H9 (cell line): ENCODE measurements at regions not wholly inside any gene's neighbourhood (a gene's known extent, or its start where the extent isn't known, plus 50 kb on each side); places are given as distances from the start of the nearest gene placed in this dataset.

Source experiments
- DNase-seq: peaks from one replicate; pipeline ENCODE4 v3.0.0-alpha.2; 2017
- H2AFZ ChIP-seq: one replicate; pipeline ENCODE4 v1.6.1; 2013; ENCODE audit warnings: mild to moderate bottlenecking, low read length, control low read depth, moderate library complexity
- H2AK5ac ChIP-seq: 2 replicates; pipeline ENCODE4 v1.6.1; 2013; ENCODE audit warnings: low read length, control low read depth, mixed read lengths; ENCODE audit not compliant: insufficient read length
- H2BK120ac ChIP-seq: one replicate; pipeline ENCODE4 v1.6.1; 2013; ENCODE audit warnings: low read depth, mild to moderate bottlenecking, low read length, control low read depth, inconsistent platforms; ENCODE audit not compliant: poor library complexity, severe bottlenecking
- H2BK12ac ChIP-seq: 2 replicates; pipeline ENCODE4 v1.6.1; 2013; ENCODE audit warnings: low read length, control low read depth, mixed read lengths, low read depth; ENCODE audit not compliant: insufficient read length
- H2BK15ac ChIP-seq: 2 replicates; pipeline ENCODE4 v1.6.1; 2013; ENCODE audit warnings: low read depth, low read length, control low read depth
- H2BK20ac ChIP-seq: one replicate; pipeline ENCODE4 v1.6.1; 2013; ENCODE audit warnings: low read depth, mild to moderate bottlenecking, low read length, control low read depth, inconsistent platforms; ENCODE audit not compliant: poor library complexity, severe bottlenecking
- H2BK5ac ChIP-seq: 2 replicates; pipeline ENCODE4 v1.6.1; 2013; ENCODE audit warnings: low read length, control low read depth, mixed read lengths; ENCODE audit not compliant: insufficient read length
- H3K14ac ChIP-seq: 2 replicates; pipeline ENCODE4 v1.6.1; 2013; ENCODE audit warnings: low read length, control low read depth; ENCODE audit not compliant: insufficient read depth
- H3K18ac ChIP-seq: 2 replicates; pipeline ENCODE4 v1.6.1; 2013; ENCODE audit warnings: low read depth, mild to moderate bottlenecking, mixed read lengths, low read length, control low read depth; ENCODE audit not compliant: insufficient read length
- H3K23ac ChIP-seq: 2 replicates; pipeline ENCODE4 v1.6.1; 2013; ENCODE audit warnings: low read length, control low read depth, mixed read lengths, low read depth; ENCODE audit not compliant: insufficient read length
- H3K23me2 ChIP-seq: 2 replicates; pipeline ENCODE4 v1.6.1; 2013; ENCODE audit warnings: low read depth, mild to moderate bottlenecking, mixed read lengths, low read length, control low read depth; ENCODE audit not compliant: insufficient read length, poor library complexity, severe bottlenecking
- H3K27ac ChIP-seq: 2 replicates; pipeline ENCODE4 v1.5.1; 2013; ENCODE audit warnings: low read length, control low read depth, mixed read lengths, low read depth; ENCODE audit not compliant: insufficient read length
- H3K27me3 ChIP-seq: 2 replicates; pipeline ENCODE4 v1.6.1; 2013; ENCODE audit warnings: low read length, control low read depth, inconsistent platforms; ENCODE audit not compliant: insufficient read depth
- H3K4ac ChIP-seq: 2 replicates; pipeline ENCODE4 v1.6.1; 2013; ENCODE audit warnings: low read depth, mild to moderate bottlenecking, control low read depth, inconsistent platforms, low read length, moderate library complexity
- H3K4me1 ChIP-seq: 2 replicates; pipeline ENCODE4 v1.6.1; 2013; ENCODE audit warnings: low read length, control low read depth, inconsistent platforms; ENCODE audit not compliant: insufficient read depth
- H3K4me2 ChIP-seq: 2 replicates; pipeline ENCODE4 v1.6.1; 2013; ENCODE audit warnings: low read length, control low read depth, mixed read lengths; ENCODE audit not compliant: insufficient read length, insufficient read depth
- H3K56ac ChIP-seq: 2 replicates; pipeline ENCODE4 v1.6.1; 2013; ENCODE audit warnings: low read depth, mild to moderate bottlenecking, mixed read lengths, low read length, control low read depth; ENCODE audit not compliant: insufficient read length
- H3K79me1 ChIP-seq: 2 replicates; pipeline ENCODE4 v1.6.1; 2013; ENCODE audit warnings: low read depth, mild to moderate bottlenecking, moderate library complexity, low read length, control low read depth, inconsistent platforms; ENCODE audit not compliant: insufficient read depth, poor library complexity, severe bottlenecking
- H3K79me2 ChIP-seq: 2 replicates; pipeline ENCODE4 v1.6.1; 2013; ENCODE audit warnings: low read length, control low read depth, inconsistent platforms; ENCODE audit not compliant: insufficient read depth
- H3K9ac ChIP-seq: 2 replicates; pipeline ENCODE4 v1.6.1; 2013; ENCODE audit warnings: low read length, control low read depth, mixed read lengths; ENCODE audit not compliant: insufficient read length; ENCODE audit errors: extremely low read depth
- H3K9me3 ChIP-seq: one replicate; pipeline ENCODE4 v1.6.1; 2013; ENCODE audit warnings: low read depth, low read length, inconsistent platforms; ENCODE audit not compliant: control insufficient read depth
- H3T11ph ChIP-seq: one replicate; pipeline ENCODE4 v1.6.1; 2013; ENCODE audit warnings: mild to moderate bottlenecking, low read length, control low read depth, inconsistent platforms
- H4K20me1 ChIP-seq: one replicate; pipeline ENCODE4 v1.6.1; 2013; ENCODE audit not compliant: control insufficient read depth, insufficient read length, insufficient read depth
- H4K5ac ChIP-seq: 2 replicates; pipeline ENCODE4 v1.6.1; 2013; ENCODE audit warnings: low read depth, mild to moderate bottlenecking, mixed read lengths, low read length, control low read depth; ENCODE audit not compliant: insufficient read length
- H4K8ac ChIP-seq: replicated peaks from 2 replicates; pipeline ENCODE4 v1.6.1; 2013; ENCODE audit warnings: low read length, control low read depth, mixed read lengths, low read depth; ENCODE audit not compliant: insufficient read length
- H4K91ac ChIP-seq: 2 replicates; pipeline ENCODE4 v1.6.1; 2013; ENCODE audit warnings: low read depth, mild to moderate bottlenecking, moderate library complexity, mixed read lengths, low read length, control low read depth; ENCODE audit not compliant: insufficient read length
- H3K27ac Mint-ChIP-seq, 3 experiments: 2 replicates in 2 of 3; 3 replicates in 1 of 3; pipeline ENCODE4 v1.8.0; 2020 to 2021; ENCODE audit warnings: mixed read lengths in 3 of 3, mild to moderate bottlenecking in 1 of 3, moderate library complexity in 1 of 3
- H3K27me3 Mint-ChIP-seq: 2 replicates; pipeline ENCODE4 v1.8.0; 2021; ENCODE audit warnings: low read depth, mild to moderate bottlenecking, moderate library complexity, mixed read lengths
- H3K36me3 Mint-ChIP-seq, 3 experiments: 2 replicates in 2 of 3; 3 replicates in 1 of 3; pipeline ENCODE4 v1.8.0; 2020 to 2021; ENCODE audit warnings: low read depth in 3 of 3, mixed read lengths in 3 of 3; ENCODE audit not compliant: insufficient read depth in 1 of 3
- H3K4me1 Mint-ChIP-seq, 2 experiments: 2 replicates each; pipeline ENCODE4 v1.8.0; 2020; ENCODE audit warnings: mixed read lengths in 2 of 2
- H3K4me3 Mint-ChIP-seq, 2 experiments: 2 replicates in 1 of 2; 3 replicates in 1 of 2; pipeline ENCODE4 v1.8.0; 2020 to 2021; ENCODE audit warnings: mild to moderate bottlenecking in 2 of 2, mixed read lengths in 2 of 2, moderate library complexity in 1 of 2
- H3K9me3 Mint-ChIP-seq, 2 experiments: 2 replicates in 1 of 2; 3 replicates in 1 of 2; pipeline ENCODE4 v1.8.0; 2020; ENCODE audit warnings: mild to moderate bottlenecking in 2 of 2, mixed read lengths in 2 of 2, moderate library complexity in 1 of 2
- CTCF ChIP-seq: fragments of 200-600 bp; sonication (generic); conservative IDR thresholded peaks from 3 replicates; pipeline ENCODE4 v1.8.0; 2021; ENCODE audit warnings: antibody characterized with exemption, mild to moderate bottlenecking
- WGBS: extraction: QIAGEN DNeasy Blood & Tissue Kit; methylation state at CpG from one replicate; pipeline ENCODE4 v1.1.7; 2013; ENCODE audit warnings: missing lambda C conversion rate, low lambda C conversion rate, mixed read lengths; ENCODE audit not compliant: insufficient read length; ENCODE audit errors: extremely low coverage; 5-methylcytosine and 5-hydroxymethylcytosine counted together

GRCh38 chr3:106217745-106218144 lies 348.9 kb upstream of the CBLB start:
- Mint-ChIP-seq H3K9me3 (peaks cover 27 to 44% of the 10 kb centered on the region in 2 experiments), H3K27me3 (no peaks in the 10 kb centered on the region; the same call in 1 of the 2 replicates)

More at GRCh38 chr3:106217745-106218144, 348.9 kb upstream of the CBLB start:
- no peaks in the 10 kb centered on the region for H3K23me2 ChIP-seq
- Mint-ChIP-seq H3K4me1 (no peaks in the 10 kb centered on the region), H3K36me3 (peaks cover 9 to 50% (median 23%) of the 10 kb centered on the region in 3 experiments), H3K4me3 (no peak overlapping the region), H3K27ac (no peak overlapping the region)
- TF ChIP-seq CTCF = no peak
- H3K4me2 ChIP-seq = no peak overlapping the region
- no peak overlapping the region for H2BK120ac ChIP-seq
- no peak for DNase-seq
- no peak overlapping the region for H2BK15ac ChIP-seq
- no peak overlapping the region for H2AK5ac ChIP-seq
- H3K18ac ChIP-seq = no peak overlapping the region
- no peak overlapping the region for H2BK20ac ChIP-seq
- H3K27ac ChIP-seq = no peak overlapping the region
- H2BK12ac ChIP-seq = no peak overlapping the region
- no peak overlapping the region for H3K56ac ChIP-seq
- H3K4ac ChIP-seq = no peak overlapping the region
- H3K9me3 ChIP-seq = no peaks in the 10 kb centered on the region
- H3K79me1 ChIP-seq = no peaks in the 10 kb centered on the region
- no peak overlapping the region for H3K9ac ChIP-seq
- H4K20me1 ChIP-seq = no peaks in the 10 kb centered on the region
- no CpG with 5 or more reads among the region's 2 CpGs for WGBS
- H3K4me1 ChIP-seq = no peaks in the 10 kb centered on the region
- no peak overlapping the region for H3K14ac ChIP-seq
- H4K5ac ChIP-seq = no peak overlapping the region
- H2BK5ac ChIP-seq = no peak overlapping the region
- no peak overlapping the region for H3T11ph ChIP-seq
- no peak overlapping the region for H4K91ac ChIP-seq
- no peak overlapping the region for H4K8ac ChIP-seq
- H3K23ac ChIP-seq = no peak overlapping the region
- no peaks in the 10 kb centered on the region for H3K79me2 ChIP-seq
- no peak overlapping the region for H2AFZ ChIP-seq
- H3K27me3 ChIP-seq = no peaks in the 10 kb centered on the region
